HepG2 (cell line): ENCODE measurements at regions not wholly inside any gene's neighbourhood (a gene's known extent, or its start where the extent isn't known, plus 50 kb on each side); places are given as distances from the start of the nearest gene placed in this dataset.
A peak's percentile ranks its signal among the peaks of the same experiment; 100 is the strongest.

Experiments used
- ATF7 ChIP-seq, 2 experiments: fragments of 450-650 bp in 1 of 2; sonication (generic) in 1 of 2; formaldehyde crosslinking in 1 of 2; IDR thresholded peaks; 2 replicates each; pipeline versions ENCODE4 v1.4.0 to v1.6.1; 2016 to 2020; ENCODE audit warnings: antibody characterized with exemption in 1 of 2, mild to moderate bottlenecking in 1 of 2, missing genetic modification reagents in 1 of 2
- FOXO1 ChIP-seq: sonication (generic); formaldehyde crosslinking; IDR thresholded peaks from 2 replicates; pipeline ENCODE4 v1.4.0; 2020; ENCODE audit warnings: missing genetic modification reagents
- GABPB1 ChIP-seq: IDR thresholded peaks from 2 replicates; pipeline ENCODE4 v1.6.1; 2016; ENCODE audit warnings: mild to moderate bottlenecking, missing genetic modification reagents, moderate library complexity, missing compliant biosample characterization
- GATA4 ChIP-seq: sonication (generic); IDR thresholded peaks from 2 replicates; pipeline ENCODE4 v1.6.1; 2016; ENCODE audit warnings: antibody characterized with exemption, low read depth, borderline replicate concordance
- HOXA3 ChIP-seq: sonication (generic); formaldehyde crosslinking; IDR thresholded peaks from 2 replicates; pipeline ENCODE4 v1.5.0; 2020; ENCODE audit warnings: missing genetic modification reagents
- POGZ ChIP-seq: sonication (generic); formaldehyde crosslinking; IDR thresholded peaks from 2 replicates; pipeline ENCODE4 v1.4.0; 2020; ENCODE audit warnings: mild to moderate bottlenecking, missing genetic modification reagents
- SSRP1 ChIP-seq: IDR thresholded peaks from 2 replicates; pipeline ENCODE4 v1.6.1; 2016; ENCODE audit warnings: control low read depth
- TBX2 ChIP-seq: sonication (generic); formaldehyde crosslinking; IDR thresholded peaks from 2 replicates; pipeline ENCODE4 v1.5.0; 2020; ENCODE audit warnings: missing genetic modification reagents, mild to moderate bottlenecking, borderline replicate concordance
- UBTF ChIP-seq: sonication (generic); formaldehyde crosslinking; IDR thresholded peaks from 2 replicates; pipeline ENCODE4 v1.4.0; 2020; ENCODE audit warnings: mild to moderate bottlenecking, missing genetic modification reagents
- ZBTB2 ChIP-seq: sonication (generic); formaldehyde crosslinking; IDR thresholded peaks from 2 replicates; pipeline ENCODE4 v1.8.0; 2022; ENCODE audit warnings: low read depth, missing genetic modification reagents
- ZBTB7A ChIP-seq: sonication (generic); formaldehyde crosslinking; IDR thresholded peaks from 2 replicates; pipeline ENCODE4 v1.8.0; 2022; ENCODE audit warnings: mild to moderate bottlenecking, missing genetic modification reagents
- ZNF333 ChIP-seq: sonication (generic); formaldehyde crosslinking; IDR thresholded peaks from 2 replicates; pipeline ENCODE4 v1.4.0; 2020; ENCODE audit warnings: mild to moderate bottlenecking, missing genetic modification reagents, borderline replicate concordance
- ZNF563 ChIP-seq: sonication (generic); formaldehyde crosslinking; IDR thresholded peaks from 2 replicates; pipeline ENCODE4 v1.8.0; 2022; ENCODE audit warnings: mild to moderate bottlenecking, moderate library complexity, missing genetic modification reagents
- ZNF775 ChIP-seq: sonication (generic); formaldehyde crosslinking; IDR thresholded peaks from 2 replicates; pipeline ENCODE4 v1.4.0; 2020; ENCODE audit warnings: missing genetic modification reagents, mild to moderate bottlenecking, moderate library complexity, borderline replicate concordance
- TF ChIP-seq, protein P1 (sequence below): sonication (generic); formaldehyde crosslinking; IDR thresholded peaks from 2 replicates; pipeline ENCODE4 v1.4.0; 2020; ENCODE audit warnings: missing genetic modification reagents
- TF ChIP-seq, protein P2 (sequence below): sonication (generic); formaldehyde crosslinking; IDR thresholded peaks from 2 replicates; pipeline ENCODE4 v1.8.1; 2023; ENCODE audit warnings: mild to moderate bottlenecking, missing genetic modification reagents
- TF ChIP-seq, protein P3 (sequence below): sonication (generic); formaldehyde crosslinking; IDR thresholded peaks from 2 replicates; pipeline ENCODE4 v1.5.0; 2020; ENCODE audit warnings: mild to moderate bottlenecking, missing genetic modification reagents, borderline replicate concordance

GRCh38 chr1:161440312-161440894 lies 64.9 kb upstream of the FCGR2A start (continued):
- TF ChIP-seq, protein P1, sequence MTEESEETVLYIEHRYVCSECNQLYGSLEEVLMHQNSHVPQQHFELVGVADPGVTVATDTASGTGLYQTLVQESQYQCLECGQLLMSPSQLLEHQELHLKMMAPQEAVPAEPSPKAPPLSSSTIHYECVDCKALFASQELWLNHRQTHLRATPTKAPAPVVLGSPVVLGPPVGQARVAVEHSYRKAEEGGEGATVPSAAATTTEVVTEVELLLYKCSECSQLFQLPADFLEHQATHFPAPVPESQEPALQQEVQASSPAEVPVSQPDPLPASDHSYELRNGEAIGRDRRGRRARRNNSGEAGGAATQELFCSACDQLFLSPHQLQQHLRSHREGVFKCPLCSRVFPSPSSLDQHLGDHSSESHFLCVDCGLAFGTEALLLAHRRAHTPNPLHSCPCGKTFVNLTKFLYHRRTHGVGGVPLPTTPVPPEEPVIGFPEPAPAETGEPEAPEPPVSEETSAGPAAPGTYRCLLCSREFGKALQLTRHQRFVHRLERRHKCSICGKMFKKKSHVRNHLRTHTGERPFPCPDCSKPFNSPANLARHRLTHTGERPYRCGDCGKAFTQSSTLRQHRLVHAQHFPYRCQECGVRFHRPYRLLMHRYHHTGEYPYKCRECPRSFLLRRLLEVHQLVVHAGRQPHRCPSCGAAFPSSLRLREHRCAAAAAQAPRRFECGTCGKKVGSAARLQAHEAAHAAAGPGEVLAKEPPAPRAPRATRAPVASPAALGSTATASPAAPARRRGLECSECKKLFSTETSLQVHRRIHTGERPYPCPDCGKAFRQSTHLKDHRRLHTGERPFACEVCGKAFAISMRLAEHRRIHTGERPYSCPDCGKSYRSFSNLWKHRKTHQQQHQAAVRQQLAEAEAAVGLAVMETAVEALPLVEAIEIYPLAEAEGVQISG (CRISPR knock-in tag): peak; percentile 75
- 0 out of 2 replicates have a peak, but pooled peaks have one; percentile 27 for TF ChIP-seq ZBTB2 (CRISPR knock-in tag)
- TF ChIP-seq POGZ: peak; percentile 50; the same call in 1 of the 2 replicates
- 0 out of 2 replicates have a peak, but pooled peaks have one; percentile 47 for TF ChIP-seq ZNF333 (CRISPR knock-in tag)
- peak; percentile 28; the same call in 1 of the 2 replicates for TF ChIP-seq ZNF563
- TF ChIP-seq ZBTB7A (CRISPR knock-in tag): 0 out of 2 replicates have a peak, but pooled peaks have one; percentile 49
- TF ChIP-seq HOXA3: peak; percentile 18; the same call in 1 of the 2 replicates
- no peak for TF ChIP-seq FOXO1 (CRISPR knock-in tag)
- 0 out of 2 replicates have a peak, but pooled peaks have one; percentile 48 for TF ChIP-seq SSRP1
- TF ChIP-seq, protein P2, sequence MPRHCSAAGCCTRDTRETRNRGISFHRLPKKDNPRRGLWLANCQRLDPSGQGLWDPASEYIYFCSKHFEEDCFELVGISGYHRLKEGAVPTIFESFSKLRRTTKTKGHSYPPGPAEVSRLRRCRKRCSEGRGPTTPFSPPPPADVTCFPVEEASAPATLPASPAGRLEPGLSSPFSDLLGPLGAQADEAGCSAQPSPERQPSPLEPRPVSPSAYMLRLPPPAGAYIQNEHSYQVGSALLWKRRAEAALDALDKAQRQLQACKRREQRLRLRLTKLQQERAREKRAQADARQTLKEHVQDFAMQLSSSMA: no peak
- TF ChIP-seq ZNF775 (CRISPR knock-in tag): no peak
- TF ChIP-seq ATF7 (IDR thresholded peaks at IDR 0.05): no peak
- TF ChIP-seq ATF7 (CRISPR knock-in tag; IDR thresholded peaks at IDR 0.05): 0 out of 2 replicates have a peak, but pooled peaks have one; percentile 44
- peak; percentile 71 for TF ChIP-seq GABPB1 (CRISPR knock-in tag)
- 0 out of 2 replicates have a peak, but pooled peaks have one; percentile 23 for TF ChIP-seq TBX2
- no peak for TF ChIP-seq GATA4
- TF ChIP-seq, protein P3, sequence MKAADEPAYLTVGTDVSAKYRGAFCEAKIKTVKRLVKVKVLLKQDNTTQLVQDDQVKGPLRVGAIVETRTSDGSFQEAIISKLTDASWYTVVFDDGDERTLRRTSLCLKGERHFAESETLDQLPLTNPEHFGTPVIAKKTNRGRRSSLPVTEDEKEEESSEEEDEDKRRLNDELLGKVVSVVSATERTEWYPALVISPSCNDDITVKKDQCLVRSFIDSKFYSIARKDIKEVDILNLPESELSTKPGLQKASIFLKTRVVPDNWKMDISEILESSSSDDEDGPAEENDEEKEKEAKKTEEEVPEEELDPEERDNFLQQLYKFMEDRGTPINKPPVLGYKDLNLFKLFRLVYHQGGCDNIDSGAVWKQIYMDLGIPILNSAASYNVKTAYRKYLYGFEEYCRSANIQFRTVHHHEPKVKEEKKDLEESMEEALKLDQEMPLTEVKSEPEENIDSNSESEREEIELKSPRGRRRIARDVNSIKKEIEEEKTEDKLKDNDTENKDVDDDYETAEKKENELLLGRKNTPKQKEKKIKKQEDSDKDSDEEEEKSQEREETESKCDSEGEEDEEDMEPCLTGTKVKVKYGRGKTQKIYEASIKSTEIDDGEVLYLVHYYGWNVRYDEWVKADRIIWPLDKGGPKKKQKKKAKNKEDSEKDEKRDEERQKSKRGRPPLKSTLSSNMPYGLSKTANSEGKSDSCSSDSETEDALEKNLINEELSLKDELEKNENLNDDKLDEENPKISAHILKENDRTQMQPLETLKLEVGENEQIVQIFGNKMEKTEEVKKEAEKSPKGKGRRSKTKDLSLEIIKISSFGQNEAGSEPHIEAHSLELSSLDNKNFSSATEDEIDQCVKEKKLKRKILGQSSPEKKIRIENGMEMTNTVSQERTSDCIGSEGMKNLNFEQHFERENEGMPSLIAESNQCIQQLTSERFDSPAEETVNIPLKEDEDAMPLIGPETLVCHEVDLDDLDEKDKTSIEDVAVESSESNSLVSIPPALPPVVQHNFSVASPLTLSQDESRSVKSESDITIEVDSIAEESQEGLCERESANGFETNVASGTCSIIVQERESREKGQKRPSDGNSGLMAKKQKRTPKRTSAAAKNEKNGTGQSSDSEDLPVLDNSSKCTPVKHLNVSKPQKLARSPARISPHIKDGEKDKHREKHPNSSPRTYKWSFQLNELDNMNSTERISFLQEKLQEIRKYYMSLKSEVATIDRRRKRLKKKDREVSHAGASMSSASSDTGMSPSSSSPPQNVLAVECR: peak; percentile 16; the same call in 1 of the 2 replicates
- peak; percentile 87 for TF ChIP-seq UBTF
